ENCODE measurements at regions not wholly inside any gene's neighbourhood (a gene's known extent, or its start where the extent isn't known, plus 50 kb on each side); places are given as distances from the start of the nearest gene placed in this dataset.

DNA sequence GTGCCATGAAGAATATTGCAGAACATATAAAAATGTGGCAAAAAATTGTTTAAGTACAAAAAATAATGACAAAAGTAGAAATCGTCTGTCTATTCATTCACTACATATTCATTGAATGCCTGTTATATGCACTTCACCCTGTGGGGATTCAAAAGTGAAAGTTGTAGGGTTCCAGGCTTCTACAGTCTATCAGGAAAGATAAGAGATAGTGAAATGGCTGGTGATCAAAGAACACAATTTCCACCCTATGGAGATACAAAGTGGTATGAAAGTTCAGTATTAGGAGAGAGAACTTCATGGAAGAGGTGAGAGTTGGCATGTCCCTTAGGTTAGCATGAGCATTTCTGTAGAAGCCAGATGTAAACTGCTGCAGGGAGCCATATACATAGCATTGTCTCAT lies 127.0 kb upstream of the PMFBP1 start:
- Histone ChIP-seq H3K27me3 (ENCODE audit: insufficient read depth, poor library complexity, severe bottlenecking) (no peaks in the 10 kb centered on the region), H3K27ac (replicated peaks) (no peak overlapping the region), H3K4me3 (replicated peaks; ENCODE audit: insufficient read depth, low read length) (no peak overlapping the region)
- no peak for TF ChIP-seq GABPA (IDR thresholded peaks at IDR 0.05; ENCODE audit: low read depth)
- TF ChIP-seq POLR2AphosphoS5 (IDR thresholded peaks at IDR 0.05; ENCODE audit: low read depth): no peak
- TF ChIP-seq, protein P1, sequence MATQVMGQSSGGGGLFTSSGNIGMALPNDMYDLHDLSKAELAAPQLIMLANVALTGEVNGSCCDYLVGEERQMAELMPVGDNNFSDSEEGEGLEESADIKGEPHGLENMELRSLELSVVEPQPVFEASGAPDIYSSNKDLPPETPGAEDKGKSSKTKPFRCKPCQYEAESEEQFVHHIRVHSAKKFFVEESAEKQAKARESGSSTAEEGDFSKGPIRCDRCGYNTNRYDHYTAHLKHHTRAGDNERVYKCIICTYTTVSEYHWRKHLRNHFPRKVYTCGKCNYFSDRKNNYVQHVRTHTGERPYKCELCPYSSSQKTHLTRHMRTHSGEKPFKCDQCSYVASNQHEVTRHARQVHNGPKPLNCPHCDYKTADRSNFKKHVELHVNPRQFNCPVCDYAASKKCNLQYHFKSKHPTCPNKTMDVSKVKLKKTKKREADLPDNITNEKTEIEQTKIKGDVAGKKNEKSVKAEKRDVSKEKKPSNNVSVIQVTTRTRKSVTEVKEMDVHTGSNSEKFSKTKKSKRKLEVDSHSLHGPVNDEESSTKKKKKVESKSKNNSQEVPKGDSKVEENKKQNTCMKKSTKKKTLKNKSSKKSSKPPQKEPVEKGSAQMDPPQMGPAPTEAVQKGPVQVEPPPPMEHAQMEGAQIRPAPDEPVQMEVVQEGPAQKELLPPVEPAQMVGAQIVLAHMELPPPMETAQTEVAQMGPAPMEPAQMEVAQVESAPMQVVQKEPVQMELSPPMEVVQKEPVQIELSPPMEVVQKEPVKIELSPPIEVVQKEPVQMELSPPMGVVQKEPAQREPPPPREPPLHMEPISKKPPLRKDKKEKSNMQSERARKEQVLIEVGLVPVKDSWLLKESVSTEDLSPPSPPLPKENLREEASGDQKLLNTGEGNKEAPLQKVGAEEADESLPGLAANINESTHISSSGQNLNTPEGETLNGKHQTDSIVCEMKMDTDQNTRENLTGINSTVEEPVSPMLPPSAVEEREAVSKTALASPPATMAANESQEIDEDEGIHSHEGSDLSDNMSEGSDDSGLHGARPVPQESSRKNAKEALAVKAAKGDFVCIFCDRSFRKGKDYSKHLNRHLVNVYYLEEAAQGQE (IDR thresholded peaks at IDR 0.05; ENCODE audit: insufficient replicate concordance, low read depth): no peak
- TF ChIP-seq SPI1 (IDR thresholded peaks at IDR 0.05; ENCODE audit: borderline replicate concordance, low read depth): no peak
- TF ChIP-seq, protein P2, sequence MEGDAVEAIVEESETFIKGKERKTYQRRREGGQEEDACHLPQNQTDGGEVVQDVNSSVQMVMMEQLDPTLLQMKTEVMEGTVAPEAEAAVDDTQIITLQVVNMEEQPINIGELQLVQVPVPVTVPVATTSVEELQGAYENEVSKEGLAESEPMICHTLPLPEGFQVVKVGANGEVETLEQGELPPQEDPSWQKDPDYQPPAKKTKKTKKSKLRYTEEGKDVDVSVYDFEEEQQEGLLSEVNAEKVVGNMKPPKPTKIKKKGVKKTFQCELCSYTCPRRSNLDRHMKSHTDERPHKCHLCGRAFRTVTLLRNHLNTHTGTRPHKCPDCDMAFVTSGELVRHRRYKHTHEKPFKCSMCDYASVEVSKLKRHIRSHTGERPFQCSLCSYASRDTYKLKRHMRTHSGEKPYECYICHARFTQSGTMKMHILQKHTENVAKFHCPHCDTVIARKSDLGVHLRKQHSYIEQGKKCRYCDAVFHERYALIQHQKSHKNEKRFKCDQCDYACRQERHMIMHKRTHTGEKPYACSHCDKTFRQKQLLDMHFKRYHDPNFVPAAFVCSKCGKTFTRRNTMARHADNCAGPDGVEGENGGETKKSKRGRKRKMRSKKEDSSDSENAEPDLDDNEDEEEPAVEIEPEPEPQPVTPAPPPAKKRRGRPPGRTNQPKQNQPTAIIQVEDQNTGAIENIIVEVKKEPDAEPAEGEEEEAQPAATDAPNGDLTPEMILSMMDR (IDR thresholded peaks at IDR 0.05; ENCODE audit: insufficient read depth, low read length): no peak
- DNase-seq (ENCODE audit: low read depth in 1 of 2, low spot score in 1 of 2): no peak

DNA sequence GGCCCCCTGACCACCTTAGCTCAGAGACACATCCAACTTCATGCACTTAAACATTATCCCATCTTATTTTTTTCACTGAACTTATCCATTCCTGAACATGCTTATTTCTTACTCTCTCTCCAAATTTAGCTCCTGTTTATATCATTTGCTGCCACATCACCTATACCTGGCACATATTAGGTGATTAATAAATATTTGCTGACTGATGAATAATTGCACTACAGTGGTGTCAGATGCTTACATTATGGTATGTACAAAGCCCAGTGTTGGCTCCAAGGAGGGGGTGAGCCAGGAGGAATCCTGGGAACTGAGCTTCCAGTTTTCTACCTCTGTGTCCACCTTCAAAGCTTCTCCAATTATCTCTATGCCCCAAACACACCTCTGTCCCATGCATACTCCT lies 124.0 kb upstream of the PMFBP1 start:
- Histone ChIP-seq H3K27me3 (ENCODE audit: insufficient read depth, poor library complexity, severe bottlenecking) (no peaks in the 10 kb centered on the region), H3K4me3 (replicated peaks; ENCODE audit: insufficient read depth, low read length) (no peak overlapping the region), H3K27ac (replicated peaks) (no peak overlapping the region)
- no peak for DNase-seq (ENCODE audit: low read depth in 1 of 2, low spot score in 1 of 2)
- TF ChIP-seq, protein P2 (IDR thresholded peaks at IDR 0.05; ENCODE audit: insufficient read depth, low read length): no peak
- no peak for TF ChIP-seq SPI1 (IDR thresholded peaks at IDR 0.05; ENCODE audit: borderline replicate concordance, low read depth)
- TF ChIP-seq, protein P1 (IDR thresholded peaks at IDR 0.05; ENCODE audit: insufficient replicate concordance, low read depth): no peak
- no peak for TF ChIP-seq POLR2AphosphoS5 (IDR thresholded peaks at IDR 0.05; ENCODE audit: low read depth)
- no peak for TF ChIP-seq GABPA (IDR thresholded peaks at IDR 0.05; ENCODE audit: low read depth)

DNA sequence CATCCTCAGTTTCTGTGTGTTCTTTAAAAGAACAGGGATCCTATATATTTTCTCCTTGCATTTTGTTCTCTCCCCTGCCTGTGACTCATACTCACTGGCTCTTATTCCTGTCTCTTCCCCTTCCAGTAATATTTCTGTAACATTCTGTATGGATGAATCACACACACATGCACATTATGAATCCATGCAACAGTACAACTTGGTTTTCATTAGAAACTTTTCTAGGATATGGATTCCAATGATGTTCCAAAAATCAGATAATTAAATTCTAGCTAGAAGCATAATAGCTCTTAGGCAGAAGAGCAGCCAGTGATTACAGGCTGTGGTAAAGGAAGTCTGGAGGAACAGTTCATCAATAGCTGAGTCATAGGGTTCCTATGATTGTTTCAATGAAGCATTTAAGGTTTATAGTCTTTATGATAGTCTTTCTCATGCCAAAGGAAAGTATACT lies 119.6 kb upstream of the PMFBP1 start:
- H3K27ac ChIP-seq (replicated peaks): no peak overlapping the region
- no peak overlapping the region for H3K4me3 ChIP-seq (replicated peaks; ENCODE audit: insufficient read depth, low read length)
- no peaks in the 10 kb centered on the region for H3K27me3 ChIP-seq (ENCODE audit: insufficient read depth, poor library complexity, severe bottlenecking)
- TF ChIP-seq, protein P2 (IDR thresholded peaks at IDR 0.05; ENCODE audit: insufficient read depth, low read length): no peak
- TF ChIP-seq, protein P1 (IDR thresholded peaks at IDR 0.05; ENCODE audit: insufficient replicate concordance, low read depth): no peak
- TF ChIP-seq POLR2AphosphoS5 (IDR thresholded peaks at IDR 0.05; ENCODE audit: low read depth): no peak
- no peak for TF ChIP-seq SPI1 (IDR thresholded peaks at IDR 0.05; ENCODE audit: borderline replicate concordance, low read depth)
- TF ChIP-seq GABPA (IDR thresholded peaks at IDR 0.05; ENCODE audit: low read depth): no peak
- DNase-seq (ENCODE audit: low read depth in 1 of 2, low spot score in 1 of 2): no peak

Measured in HL-60 (cell line).